GM23338 (cell line): ENCODE measurements at regions not wholly inside any gene's neighbourhood (a gene's known extent, or its start where the extent isn't known, plus 50 kb on each side); places are given as distances from the start of the nearest gene placed in this dataset.

Experiments used
- ATAC-seq: fragments of 200-7000 bp; cut with Tn5 transposase; 3 replicates; pipeline ENCODE4 v1.9.1; 2020
- DNase-seq: peaks from one replicate; pipeline ENCODE4 v3.0.0-alpha.2; 2015; ENCODE audit warnings: low spot score
- H2AFZ ChIP-seq: fragments of 200-600 bp; sonication (generic); 2 replicates; pipeline ENCODE4 v1.8.0; 2016; ENCODE audit warnings: antibody characterized with exemption, mild to moderate bottlenecking, moderate library complexity
- H3F3A ChIP-seq: fragments of 200-600 bp; sonication (generic); replicated peaks from 2 replicates; pipeline ENCODE4 v1.8.0; 2017; ENCODE audit warnings: antibody characterized with exemption, mixed run types, low read depth
- H3K27ac ChIP-seq: fragments of 200-600 bp; sonication (generic); 2 replicates; pipeline ENCODE4 v1.6.1; 2016; ENCODE audit warnings: low read depth
- H3K27me3 ChIP-seq: fragments of 200-600 bp; sonication (generic); 2 replicates; pipeline ENCODE4 v1.8.0; 2016; ENCODE audit warnings: mild to moderate bottlenecking, mixed run types, moderate library complexity; ENCODE audit not compliant: insufficient read depth
- H3K36me3 ChIP-seq: fragments of 200-600 bp; sonication (generic); 2 replicates; pipeline ENCODE4 v1.8.0; 2016; ENCODE audit warnings: mild to moderate bottlenecking; ENCODE audit not compliant: insufficient read depth
- H3K4me1 ChIP-seq: fragments of 200-600 bp; sonication (generic); 2 replicates; pipeline ENCODE4 v1.8.0; 2016; ENCODE audit warnings: mild to moderate bottlenecking, moderate library complexity; ENCODE audit not compliant: insufficient read depth
- H3K4me2 ChIP-seq: fragments of 200-600 bp; sonication (generic); 2 replicates; pipeline ENCODE4 v1.7.1; 2017; ENCODE audit warnings: mixed run types
- H3K4me3 ChIP-seq: fragments of 200-600 bp; sonication (generic); 2 replicates; pipeline ENCODE4 v1.6.1; 2016; ENCODE audit warnings: mixed run types
- H3K79me2 ChIP-seq: fragments of 200-600 bp; sonication (generic); replicated peaks from 2 replicates; pipeline ENCODE4 v1.8.0; 2017; ENCODE audit warnings: mild to moderate bottlenecking; ENCODE audit not compliant: insufficient read depth
- H3K9me2 ChIP-seq: fragments of 200-600 bp; sonication (generic); 2 replicates; pipeline ENCODE4 v1.8.0; 2017; ENCODE audit not compliant: insufficient read depth
- H4K20me1 ChIP-seq: fragments of 200-600 bp; sonication (generic); replicated peaks from 2 replicates; pipeline ENCODE4 v1.8.0; 2017; ENCODE audit warnings: mild to moderate bottlenecking; ENCODE audit not compliant: insufficient read depth
- H3K27ac Mint-ChIP-seq: 2 replicates; pipeline ENCODE4 v1.8.0; 2020; ENCODE audit warnings: inconsistent platforms, mild to moderate bottlenecking, moderate library complexity, mixed read lengths
- H3K27me3 Mint-ChIP-seq: 3 replicates; pipeline ENCODE4 v1.8.0; 2022; ENCODE audit warnings: low read depth, mild to moderate bottlenecking, moderate library complexity, mixed read lengths, inconsistent platforms; ENCODE audit not compliant: insufficient read depth, poor library complexity
- H3K36me3 Mint-ChIP-seq: 3 replicates; pipeline ENCODE4 v1.8.0; 2021; ENCODE audit warnings: low read depth, mild to moderate bottlenecking, inconsistent platforms, moderate library complexity, mixed read lengths
- H3K4me1 Mint-ChIP-seq: 3 replicates; pipeline ENCODE4 v1.8.0; 2020; ENCODE audit warnings: mild to moderate bottlenecking, inconsistent platforms, mixed read lengths
- H3K4me3 Mint-ChIP-seq: 3 replicates; pipeline ENCODE4 v1.8.0; 2021; ENCODE audit warnings: moderate library complexity, mild to moderate bottlenecking, inconsistent platforms, mixed read lengths
- H3K9me3 Mint-ChIP-seq: 3 replicates; pipeline ENCODE4 v1.8.0; 2020; ENCODE audit warnings: moderate library complexity, mild to moderate bottlenecking, inconsistent platforms, mixed read lengths
- CREB1 ChIP-seq: fragments of 250-450 bp; sonication (Bioruptor Pico); IDR thresholded peaks from 2 replicates; pipeline ENCODE4 v1.5.0; 2020; ENCODE audit warnings: low read depth, mild to moderate bottlenecking, moderate library complexity
- CTCF ChIP-seq, 2 experiments: fragments of 200-600 bp in 1 of 2; sonication (generic) in 1 of 2; conservative IDR thresholded peaks; 2 replicates each; pipeline versions ENCODE4 v1.5.1 to v1.6.1; 2016 to 2017; ENCODE audit warnings: antibody characterized with exemption in 2 of 2, low read depth in 2 of 2, mild to moderate bottlenecking in 2 of 2, moderate library complexity in 1 of 2
- ETS1 ChIP-seq: IDR thresholded peaks from 2 replicates; pipeline ENCODE4 v1.6.1; 2016; ENCODE audit warnings: antibody characterized with exemption
- EZH2 ChIP-seq: fragments of 200-600 bp; sonication (generic); IDR thresholded peaks from one replicate; pipeline ENCODE4 v1.8.0; 2017; ENCODE audit warnings: antibody characterized with exemption, mild to moderate bottlenecking, low read depth; ENCODE audit not compliant: unreplicated experiment
- EZH2phosphoT487 ChIP-seq: fragments of 200-600 bp; sonication (generic); IDR thresholded peaks from one replicate; pipeline ENCODE4 v1.8.1; 2018; ENCODE audit warnings: antibody characterized with exemption; ENCODE audit not compliant: unreplicated experiment
- JUNB ChIP-seq: IDR thresholded peaks from one replicate; pipeline ENCODE4 v1.6.1; 2016; ENCODE audit warnings: antibody characterized with exemption; ENCODE audit not compliant: unreplicated experiment
- NANOG ChIP-seq: IDR thresholded peaks from 2 replicates; pipeline ENCODE4 v1.6.1; 2016; ENCODE audit warnings: antibody characterized with exemption, borderline replicate concordance
- POLR2AphosphoS5 ChIP-seq: IDR thresholded peaks from 2 replicates; pipeline ENCODE4 v1.6.1; 2016; ENCODE audit warnings: antibody characterized with exemption, low read depth
- REST ChIP-seq: IDR thresholded peaks from one replicate; pipeline ENCODE4 v1.6.1; 2018; ENCODE audit warnings: antibody characterized with exemption; ENCODE audit not compliant: unreplicated experiment
- STAT1 ChIP-seq: IDR thresholded peaks from one replicate; pipeline ENCODE4 v1.6.1; 2016; ENCODE audit warnings: antibody characterized with exemption; ENCODE audit not compliant: unreplicated experiment
- ZNF114 ChIP-seq: fragments of 250-450 bp; sonication (Bioruptor Pico); IDR thresholded peaks from 2 replicates; pipeline ENCODE4 v1.5.0; 2020; ENCODE audit warnings: mild to moderate bottlenecking, moderate library complexity
- ZNF331 ChIP-seq: fragments of 250-450 bp; sonication (Bioruptor Pico); IDR thresholded peaks from 2 replicates; pipeline ENCODE4 v1.5.0; 2020; ENCODE audit warnings: low read depth, mild to moderate bottlenecking, moderate library complexity
- ZNF462 ChIP-seq: fragments of 250-450 bp; sonication (Bioruptor Pico); IDR thresholded peaks from 2 replicates; pipeline ENCODE4 v1.5.0; 2020; ENCODE audit warnings: mild to moderate bottlenecking, moderate library complexity

- TF ChIP-seq CTCF (conservative IDR thresholded peaks at IDR 0.05; ENCODE audit: low read depth in 2 of 2) = no peak
- no peak for TF ChIP-seq JUNB
- TF ChIP-seq ZNF114 (CRISPR knock-in tag) = no peak
- TF ChIP-seq REST = no peak
- TF ChIP-seq CREB1 (CRISPR knock-in tag) = no peak
- no peak for TF ChIP-seq ETS1
- no peak for TF ChIP-seq EZH2
- no peak for TF ChIP-seq ZNF462 (CRISPR knock-in tag)
- no peak for TF ChIP-seq POLR2AphosphoS5
- no peak for TF ChIP-seq STAT1
- no peak for TF ChIP-seq NANOG
- TF ChIP-seq EZH2phosphoT487 = no peak
- no peak for TF ChIP-seq ZNF331 (CRISPR knock-in tag)
These were observed 199.0 kb downstream of the EXOC5 start for GRCh38 chr14:57069702-57070101.

More at GRCh38 chr14:57069702-57070101, 199.0 kb downstream of the EXOC5 start:
- Histone ChIP-seq H3K79me2 (no peaks in the 10 kb centered on the region), H2AFZ (no peak overlapping the region), H3K4me3 (no peak overlapping the region), H3K4me2 (no peak overlapping the region), H3K27me3 (no peaks in the 10 kb centered on the region; the same call in 1 of the 2 replicates), H3K36me3 (no peaks in the 10 kb centered on the region), H3F3A (no peaks in the 10 kb centered on the region), H3K9me2 (no peaks in the 10 kb centered on the region), H3K4me1 (peaks cover 7% of the 10 kb centered on the region; the same call in 1 of the 2 replicates), H4K20me1 (no peaks in the 10 kb centered on the region), H3K27ac (no peak overlapping the region)
- no peaks in the 10 kb centered on the region for H3K9me3 Mint-ChIP-seq
- H3K4me3 Mint-ChIP-seq = no peak overlapping the region
- peak; percentile 49 for ATAC-seq
- no peak for DNase-seq
- no peaks in the 10 kb centered on the region for H3K27me3 Mint-ChIP-seq
- no peaks in the 10 kb centered on the region for H3K36me3 Mint-ChIP-seq
- H3K27ac Mint-ChIP-seq = no peak overlapping the region
- peaks cover 35% of the 10 kb centered on the region for H3K4me1 Mint-ChIP-seq
